Type B pancreatic cell (in vitro differentiated cells): ENCODE measurements at regions not wholly inside any gene's neighbourhood (a gene's known extent, or its start where the extent isn't known, plus 50 kb on each side); places are given as distances from the start of the nearest gene placed in this dataset.

Source experiments
- DNase-seq: peaks from one replicate; pipeline ENCODE4 v3.0.0; 2021; ENCODE audit warnings: mixed read lengths; ENCODE audit not compliant: unreplicated experiment; ENCODE audit errors: extremely low spot score
- H3K27ac Mint-ChIP-seq: 2 replicates; pipeline ENCODE4 v1.8.0; 2021; ENCODE audit warnings: mild to moderate bottlenecking, mixed read lengths
- H3K27me3 Mint-ChIP-seq: 2 replicates; pipeline ENCODE4 v1.8.0; 2021; ENCODE audit warnings: mixed read lengths
- H3K36me3 Mint-ChIP-seq: 2 replicates; pipeline ENCODE4 v1.8.0; 2021; ENCODE audit warnings: mixed read lengths
- H3K4me1 Mint-ChIP-seq: one replicate; pipeline ENCODE4 v1.8.0; 2021; ENCODE audit warnings: mixed read lengths; ENCODE audit not compliant: unreplicated experiment
- H3K4me3 Mint-ChIP-seq: 2 replicates; pipeline ENCODE4 v1.8.0; 2021; ENCODE audit warnings: mild to moderate bottlenecking, mixed read lengths
- H3K9me3 Mint-ChIP-seq: 2 replicates; pipeline ENCODE4 v1.8.0; 2021; ENCODE audit warnings: mixed read lengths
- CTCF ChIP-seq: fragments of 200-600 bp; sonication (generic); conservative IDR thresholded peaks from 2 replicates; pipeline ENCODE4 v1.5.0; 2021; ENCODE audit warnings: antibody characterized with exemption, mild to moderate bottlenecking

- peaks cover 21% of the 10 kb centered on the region for H3K27me3 Mint-ChIP-seq
- TF ChIP-seq CTCF = no peak
- no peak overlapping the region for H3K27ac Mint-ChIP-seq
- H3K9me3 Mint-ChIP-seq = peaks cover 6% of the 10 kb centered on the region
- no peak for DNase-seq
- peaks cover 15% of the 10 kb centered on the region for H3K4me1 Mint-ChIP-seq
- H3K36me3 Mint-ChIP-seq = no peaks in the 10 kb centered on the region
- no peak overlapping the region for H3K4me3 Mint-ChIP-seq
These were observed 296.9 kb upstream of the CDH5 start for GRCh38 chr16:66069587-66069986.

DNA sequence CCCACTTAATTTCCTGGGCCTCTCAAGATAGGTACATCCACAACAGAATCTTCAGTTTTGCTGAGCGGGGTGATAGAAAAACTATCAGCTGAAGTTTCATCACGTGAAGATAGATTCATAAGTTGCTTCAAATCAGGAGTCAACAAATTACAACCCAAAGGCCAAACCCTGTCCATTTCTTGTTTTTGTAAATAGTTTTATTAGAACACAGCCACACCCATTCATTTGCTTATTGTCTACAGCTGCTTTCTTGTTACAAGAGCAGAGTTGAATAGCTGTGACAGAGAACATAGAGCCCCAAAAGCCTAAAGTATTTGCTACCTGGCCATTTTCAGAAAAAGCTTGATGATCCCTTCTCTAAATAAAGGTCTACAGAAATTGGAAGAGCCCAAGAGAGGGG is 300.1 kb upstream of the CDH5 start:
- no peak overlapping the region for H3K4me3 Mint-ChIP-seq
- no peak for TF ChIP-seq CTCF
- peaks cover 17% of the 10 kb centered on the region for H3K4me1 Mint-ChIP-seq
- no peak overlapping the region for H3K27ac Mint-ChIP-seq
- peaks cover 32% of the 10 kb centered on the region for H3K27me3 Mint-ChIP-seq
- no peak for DNase-seq
- H3K9me3 Mint-ChIP-seq = no peaks in the 10 kb centered on the region
- no peaks in the 10 kb centered on the region for H3K36me3 Mint-ChIP-seq

- Mint-ChIP-seq H3K4me1 (peaks cover 20% of the 10 kb centered on the region), H3K27me3 (peaks cover 34% of the 10 kb centered on the region), H3K4me3 (no peak overlapping the region), H3K27ac (no peak overlapping the region), H3K36me3 (no peaks in the 10 kb centered on the region), H3K9me3 (no peaks in the 10 kb centered on the region)
- DNase-seq = no peak
- no peak for TF ChIP-seq CTCF
These were observed 300.6 kb upstream of the CDH5 start for GRCh38 chr16:66065925-66066324.

GRCh38 chr16:66064801-66065530 is 301.5 kb upstream of the CDH5 start:
- Mint-ChIP-seq H3K36me3 (no peaks in the 10 kb centered on the region), H3K9me3 (no peaks in the 10 kb centered on the region), H3K4me1 (peaks cover 21% of the 10 kb centered on the region), H3K4me3 (no peak overlapping the region), H3K27me3 (peaks cover 34% of the 10 kb centered on the region), H3K27ac (no peak overlapping the region)
- no peak for DNase-seq
- no peak for TF ChIP-seq CTCF

- H3K4me3 Mint-ChIP-seq = no peak overlapping the region
- no peak for TF ChIP-seq CTCF
- peaks cover 24% of the 10 kb centered on the region for H3K27me3 Mint-ChIP-seq
- peaks cover 5% of the 10 kb centered on the region for H3K9me3 Mint-ChIP-seq
- no peaks in the 10 kb centered on the region for H3K36me3 Mint-ChIP-seq
- no peak overlapping the region for H3K27ac Mint-ChIP-seq
- peaks cover 19% of the 10 kb centered on the region for H3K4me1 Mint-ChIP-seq
- DNase-seq = no peak
These were observed 307.7 kb upstream of the CDH5 start for GRCh38 chr16:66058832-66059231.
